ENCODE measurements at regions not wholly inside any gene's neighbourhood (a gene's known extent, or its start where the extent isn't known, plus 50 kb on each side); places are given as distances from the start of the nearest gene placed in this dataset.

DNA sequence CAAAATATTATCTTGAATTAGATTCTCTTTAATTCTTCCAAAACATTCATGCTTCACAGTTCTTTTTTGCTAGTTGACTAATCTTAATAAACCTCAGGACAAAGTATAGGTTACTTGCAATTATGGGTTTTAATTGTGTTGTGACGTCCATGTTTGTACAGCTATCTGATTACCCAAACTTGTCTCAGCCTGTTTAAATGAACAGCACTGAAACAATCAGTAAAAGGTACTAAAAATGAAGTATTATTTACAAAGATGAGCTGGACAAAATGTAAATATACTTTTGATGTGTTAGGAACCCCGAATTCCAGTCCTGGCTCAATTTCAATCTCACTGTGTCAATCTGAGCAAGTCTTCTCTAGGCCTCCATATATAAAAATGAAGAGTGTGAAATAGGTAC, 57.4 kb upstream of the SLC6A14 start:
- no peak for TF ChIP-seq POLR2A (IDR thresholded peaks at IDR 0.05)
- TF ChIP-seq POLR2AphosphoS5 (IDR thresholded peaks at IDR 0.05), result no peak
